RPMI8226 (cell line): ENCODE measurements at regions not wholly inside any gene's neighbourhood (a gene's known extent, or its start where the extent isn't known, plus 50 kb on each side); places are given as distances from the start of the nearest gene placed in this dataset.

Experiments
- DNase-seq: peaks from one replicate; pipeline ENCODE4 v3.0.0-alpha.2; 2015

DNA sequence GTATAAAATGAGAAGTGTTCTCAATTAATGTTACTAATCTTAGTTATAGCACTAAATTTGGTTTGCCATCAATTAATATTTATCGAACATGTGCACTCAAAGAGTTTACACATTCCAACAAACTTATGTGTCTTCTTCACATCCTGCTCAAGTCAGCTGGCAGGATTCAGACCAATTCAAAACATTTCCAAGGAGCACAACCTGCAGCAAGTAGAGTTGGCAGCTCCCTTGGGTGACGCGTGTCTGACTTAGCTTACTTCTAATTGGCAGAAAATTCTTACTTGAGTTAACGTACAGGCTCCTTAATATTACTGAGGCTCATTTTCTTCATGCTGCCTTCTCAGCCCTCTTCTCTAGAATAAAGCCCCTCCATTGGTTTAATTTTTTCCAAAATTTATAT lies 110.4 kb upstream of the PFN2 start:
- DNase-seq, result no peak

GRCh38 chr3:150080058-150080730 lies 109.5 kb upstream of the PFN2 start:
- no peak for DNase-seq

DNA sequence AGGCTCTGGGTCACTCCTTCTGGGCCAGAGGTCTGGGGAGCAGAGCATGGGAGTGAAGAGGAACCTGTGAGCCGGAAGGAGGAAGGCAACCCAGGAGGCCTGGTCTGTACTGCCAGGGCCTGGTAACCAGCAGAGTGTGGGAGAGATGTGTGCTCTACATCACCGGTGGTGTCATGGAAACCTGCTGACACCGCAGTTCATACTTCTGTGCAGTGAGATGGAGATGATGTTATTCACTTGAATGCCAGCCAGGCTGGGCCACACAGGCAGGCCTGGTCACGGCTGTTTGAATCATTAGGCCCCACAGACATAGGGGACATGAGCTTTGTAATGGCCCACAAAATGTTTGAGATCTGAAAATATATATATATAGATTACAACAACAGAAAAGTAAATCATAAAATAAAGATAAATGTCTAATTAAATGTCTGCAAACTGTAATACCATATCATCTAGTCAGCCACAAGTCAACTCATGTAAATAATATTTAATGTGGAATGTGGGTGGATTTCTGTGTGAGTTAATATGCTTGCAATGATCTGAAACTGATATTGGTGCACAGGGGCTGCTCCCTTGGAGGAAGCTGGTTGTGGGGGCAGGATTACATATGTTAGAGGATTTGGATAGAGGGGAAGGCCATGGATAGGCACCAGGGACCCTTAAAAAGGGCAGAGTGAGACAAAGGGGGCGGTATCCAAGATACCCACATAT lies 108.5 kb upstream of the PFN2 start:
- DNase-seq, result peak; percentile 43

DNA sequence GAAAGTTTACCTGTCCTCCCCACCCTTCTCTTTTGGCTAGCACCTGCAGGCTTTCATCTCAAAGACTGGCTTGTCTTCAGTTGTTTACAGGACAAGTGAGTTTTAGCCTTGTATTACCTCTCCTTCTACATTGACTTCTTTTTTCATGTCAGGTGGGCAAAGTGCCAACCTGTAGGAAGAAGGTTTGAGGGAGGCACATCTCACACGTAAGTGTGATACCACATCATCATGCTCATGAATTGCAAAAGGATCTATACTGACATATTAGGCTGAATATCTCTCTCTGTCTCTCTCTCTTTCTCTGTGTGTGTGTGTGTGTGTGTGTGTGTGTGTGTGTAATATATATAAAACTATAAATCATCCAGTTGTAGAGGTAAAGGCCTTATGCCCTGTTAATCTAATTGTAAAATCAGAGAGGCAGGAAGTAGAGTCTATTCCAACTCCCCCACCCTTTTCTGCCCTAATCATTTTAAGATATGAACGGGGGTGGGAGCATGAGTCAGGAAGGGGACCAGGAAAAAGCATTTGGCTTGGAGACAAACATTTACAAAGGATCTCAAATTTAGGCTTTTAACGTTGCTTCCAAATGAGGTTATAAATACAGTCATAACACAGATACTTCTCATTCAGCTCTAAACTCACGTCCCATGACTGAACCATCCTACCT lies 107.0 kb upstream of the PFN2 start:
- DNase-seq, result no peak

GRCh38 chr3:150077107-150077506 lies 106.4 kb upstream of the PFN2 start:
- DNase-seq, result no peak

DNA sequence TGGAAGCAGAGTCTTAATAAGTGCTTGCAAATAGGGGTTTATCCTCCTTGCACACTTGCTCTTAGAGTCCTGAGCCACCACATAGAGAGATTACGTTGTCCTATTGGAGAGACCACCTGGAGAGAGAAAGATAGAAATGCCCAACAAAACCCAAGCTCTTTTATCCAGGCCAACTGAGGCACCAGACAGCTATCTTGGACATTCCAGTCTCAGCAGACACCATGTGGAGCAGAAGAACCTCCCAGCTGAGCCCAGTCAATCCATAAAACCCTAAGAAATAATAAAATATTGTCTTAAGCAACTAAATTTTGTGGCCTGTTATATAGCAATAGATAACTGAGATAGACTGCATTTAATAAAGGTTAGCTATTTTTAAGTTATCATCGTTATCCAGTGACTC lies 105.7 kb upstream of the PFN2 start:
- no peak for DNase-seq

- no peak for DNase-seq
These were observed 104.7 kb upstream of the PFN2 start for GRCh38 chr3:150075417-150075865.

- no peak for DNase-seq
These were observed 104.2 kb upstream of the PFN2 start for GRCh38 chr3:150074697-150075416.

DNA sequence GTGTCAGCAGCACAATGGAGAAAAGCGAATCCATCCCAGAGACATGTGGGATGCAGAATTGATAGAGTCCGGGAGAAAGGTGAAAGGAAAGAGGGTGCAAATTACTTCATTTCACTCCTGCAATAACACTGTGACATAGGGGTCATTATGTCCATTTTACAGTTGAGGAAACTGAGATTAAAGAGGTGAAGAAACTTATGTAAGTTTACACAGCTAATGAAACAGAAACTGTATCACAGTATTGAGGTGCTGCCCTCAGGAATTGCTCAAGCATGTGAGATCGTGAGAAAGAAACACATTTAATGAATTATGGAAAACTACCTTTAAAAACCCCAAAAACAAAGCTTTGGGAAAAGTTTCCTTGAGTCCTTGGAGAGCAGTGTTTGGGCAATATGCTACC lies 103.6 kb upstream of the PFN2 start:
- DNase-seq, result no peak

- no peak for DNase-seq
These were observed 102.8 kb upstream of the PFN2 start for GRCh38 chr3:150073513-150073912.

DNA sequence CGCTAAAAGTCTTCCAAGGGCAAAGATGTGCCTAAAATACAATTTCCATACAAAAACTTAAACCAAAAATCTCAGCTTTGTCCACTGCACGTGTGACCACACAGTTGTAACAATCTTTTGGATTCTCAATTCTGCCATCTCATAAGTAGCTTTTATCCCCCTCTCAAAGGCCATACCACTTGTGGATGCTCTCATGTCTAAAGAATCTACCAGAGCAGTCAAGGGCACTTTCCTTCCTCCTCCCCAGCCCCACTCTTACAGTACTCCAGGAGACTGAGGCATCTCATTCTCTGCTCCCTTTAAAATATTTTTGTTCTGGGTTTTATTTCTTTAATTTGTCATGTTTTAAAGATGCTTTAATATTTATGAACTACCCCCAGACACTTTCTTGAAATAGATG lies 102.3 kb upstream of the PFN2 start:
- no peak for DNase-seq

DNA sequence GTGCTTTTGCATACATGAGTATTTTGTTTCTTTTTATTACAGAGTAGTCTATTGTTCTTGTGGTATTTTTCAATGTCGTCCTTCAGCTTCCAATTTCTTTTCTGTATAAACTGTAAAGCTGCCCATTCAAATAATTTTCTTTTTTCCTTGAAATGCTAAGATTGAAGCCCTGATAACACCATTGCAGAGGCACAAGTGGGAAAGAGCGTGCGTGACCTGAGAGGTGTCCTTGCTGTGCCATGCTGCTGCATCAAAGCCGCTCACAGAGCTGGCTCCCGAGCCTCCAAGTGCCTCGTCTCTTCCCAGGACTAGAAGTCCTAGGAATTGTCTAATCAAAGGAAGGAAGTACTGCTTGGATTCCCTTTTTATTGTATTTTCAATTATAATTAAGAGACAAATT lies 101.9 kb upstream of the PFN2 start:
- DNase-seq, result no peak

DNA sequence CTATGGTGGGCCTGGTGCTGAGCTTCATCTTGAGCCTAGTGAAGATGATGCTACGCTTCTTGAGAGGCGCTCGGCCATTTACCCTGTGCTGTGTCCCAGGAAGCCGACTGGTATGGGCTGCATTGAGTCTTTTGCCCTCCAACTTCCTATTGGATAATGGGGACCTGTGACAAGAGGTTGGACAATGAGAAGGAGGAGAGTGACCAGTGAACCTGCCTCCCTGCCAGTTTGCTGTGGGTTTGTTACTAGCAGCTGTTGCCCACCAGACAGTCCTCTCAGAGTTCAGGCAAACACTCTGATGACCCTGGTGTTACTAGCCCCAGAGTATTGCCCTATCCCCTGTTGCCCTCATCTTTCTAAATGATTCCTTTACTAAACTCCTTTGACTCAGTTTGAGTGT lies 99.6 kb upstream of the PFN2 start:
- DNase-seq, result no peak

- DNase-seq, result no peak
These were observed 98.9 kb upstream of the PFN2 start for GRCh38 chr3:150069633-150070032.

- no peak for DNase-seq
These were observed 98.4 kb upstream of the PFN2 start for GRCh38 chr3:150069154-150069527.

DNA sequence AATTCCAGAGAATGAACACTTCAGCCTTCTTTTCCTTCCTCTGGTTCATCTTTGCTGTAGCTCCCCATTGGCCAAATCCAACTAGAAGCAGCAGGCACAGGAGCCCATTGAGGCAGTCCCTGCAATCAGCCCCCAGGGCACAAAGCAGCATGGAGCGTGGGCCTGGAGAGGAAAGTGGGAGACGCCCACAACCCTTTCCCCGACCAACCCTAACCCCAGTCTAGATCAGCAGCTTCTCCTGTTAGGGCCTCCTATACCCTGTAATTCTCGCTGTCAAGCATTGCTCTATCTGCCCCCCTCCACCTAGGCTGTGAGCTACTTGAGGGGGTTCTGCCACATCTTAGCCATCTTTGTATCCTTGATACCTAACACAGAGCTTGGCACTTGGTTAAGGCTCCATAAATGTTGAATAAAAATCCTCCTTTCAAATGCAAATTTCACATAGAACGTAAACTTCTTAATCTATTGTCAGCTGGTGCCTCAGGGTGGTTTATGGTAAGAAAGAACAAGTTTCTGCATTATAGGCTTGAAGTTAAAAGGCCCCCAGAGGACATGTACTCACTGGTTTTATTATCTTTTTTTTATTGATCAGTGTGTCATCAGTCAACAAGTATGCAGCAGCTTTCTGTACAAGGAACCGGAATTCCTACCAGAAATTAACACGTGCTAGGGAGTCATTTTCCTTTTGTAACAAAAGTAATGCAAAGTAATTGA lies 97.9 kb upstream of the PFN2 start:
- DNase-seq, result no peak

DNA sequence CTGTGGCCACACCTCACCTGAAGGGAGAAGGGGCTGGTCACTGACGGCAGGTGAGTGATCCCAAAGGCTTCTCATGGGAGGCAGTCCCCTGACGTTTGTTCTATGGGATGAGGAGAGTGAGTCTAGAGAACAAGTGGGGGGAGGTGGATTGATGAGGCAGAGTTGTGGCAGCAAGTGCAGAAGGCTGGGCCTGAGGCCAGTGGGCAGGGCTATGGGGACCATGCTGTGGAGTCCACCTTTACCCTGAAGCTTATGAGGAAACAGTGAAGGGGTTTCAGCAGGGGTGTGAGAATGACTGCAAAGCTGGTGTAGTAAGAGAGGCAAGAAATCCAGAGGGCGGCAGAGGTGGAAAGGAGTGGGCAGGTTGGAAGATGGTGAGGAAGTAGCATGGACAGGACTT lies 96.9 kb upstream of the PFN2 start:
- no peak for DNase-seq

DNA sequence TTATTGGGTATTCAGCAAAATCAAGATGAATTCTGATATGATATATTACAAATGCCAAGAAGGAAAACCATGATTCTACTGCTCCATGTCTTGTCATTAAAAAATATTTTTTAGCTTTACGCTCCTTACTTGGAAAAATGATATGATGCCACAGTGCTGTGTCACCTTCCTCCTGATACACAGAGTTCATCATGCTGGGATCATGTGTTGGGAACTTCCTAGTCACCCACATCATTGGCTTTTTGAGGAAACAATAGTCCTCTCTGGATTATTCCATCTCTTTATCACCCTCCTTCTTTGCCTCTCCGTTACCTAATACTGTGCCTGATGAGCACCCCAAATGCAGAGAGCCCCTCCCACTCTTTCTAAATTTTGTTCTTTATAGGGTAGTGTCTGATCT lies 94.3 kb upstream of the PFN2 start:
- no peak for DNase-seq

- no peak for DNase-seq
These were observed 92.5 kb upstream of the PFN2 start for GRCh38 chr3:150063237-150063636.

GRCh38 chr3:150062492-150062891 lies 91.8 kb upstream of the PFN2 start:
- no peak for DNase-seq

GRCh38 chr3:150061288-150062024 lies 90.8 kb upstream of the PFN2 start:
- no peak for DNase-seq

DNA sequence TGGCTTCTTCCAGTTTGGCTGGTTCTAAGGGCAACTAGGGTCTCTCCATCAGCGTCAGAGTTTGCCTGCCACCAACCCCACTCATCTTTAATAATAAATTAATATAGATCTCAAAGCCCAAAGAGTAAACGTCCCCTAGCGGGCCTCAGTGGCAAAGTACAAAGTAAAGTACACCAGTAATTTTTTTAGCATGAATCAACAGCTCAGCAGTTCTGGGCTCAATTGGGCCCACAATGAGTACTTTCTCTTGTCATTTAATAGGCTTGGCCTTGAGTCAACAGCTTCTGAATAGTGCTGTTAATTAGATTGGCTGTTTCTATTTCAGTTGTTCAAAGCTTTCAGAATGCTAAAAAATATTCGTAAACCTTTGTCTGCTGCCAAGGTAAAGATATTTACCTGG lies 89.0 kb upstream of the PFN2 start:
- DNase-seq, result no peak
